Stomach (tissue), 4 donors: ENCODE measurements at regions not wholly inside any gene's neighbourhood (a gene's known extent, or its start where the extent isn't known, plus 50 kb on each side); places are given as distances from the start of the nearest gene placed in this dataset.

Experiments
- EP300 ChIP-seq: sonication (generic); formaldehyde crosslinking; IDR thresholded peaks from one replicate; pipeline ENCODE4 v1.6.1; 2017; ENCODE audit warnings: antibody characterized with exemption
- POLR2A ChIP-seq, 4 donors: fragments of 450-650 bp; IDR thresholded peaks; one replicate each; pipeline ENCODE4 v1.6.1; 2016; ENCODE audit warnings: antibody characterized with exemption in 4 of 4, control low read depth in 2 of 4, mild to moderate bottlenecking in 1 of 4, moderate library complexity in 1 of 4
- TF ChIP-seq, protein P1 (sequence below), 7 experiments: fragments of 450-650 bp in 4 of 7; fragments of 200-600 bp in 3 of 7; sonication (generic) in 3 of 7; IDR thresholded peaks; one replicate each; pipeline ENCODE4 v1.5.1; 2016 to 2019; ENCODE audit warnings: antibody characterized with exemption in 7 of 7, control low read depth in 2 of 7, mild to moderate bottlenecking in 1 of 7

DNA sequence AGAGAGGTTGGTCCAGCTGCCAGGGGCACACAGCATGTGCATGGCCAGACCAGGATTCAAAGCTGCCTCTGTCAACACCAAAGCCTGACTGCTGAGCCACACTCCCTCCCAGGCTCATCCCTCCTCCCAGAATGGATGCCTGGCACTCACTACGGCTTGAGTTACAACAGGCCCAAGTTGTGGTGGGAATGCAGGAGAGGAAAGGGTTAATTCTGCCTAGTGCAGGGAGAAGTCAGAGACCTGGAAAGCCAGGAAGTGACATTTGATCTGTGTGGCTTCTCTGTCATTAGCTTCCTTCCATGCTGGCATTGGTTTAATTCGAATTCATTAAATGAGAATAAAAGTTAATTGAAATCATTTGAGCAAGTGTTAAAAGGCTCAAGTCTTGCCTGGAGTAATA lies 150.0 kb downstream of the NSG2 start:
- TF ChIP-seq EP300 (no peak), POLR2A (IDR thresholded peaks at IDR 0.05) (no peak)
- TF ChIP-seq, protein P1, sequence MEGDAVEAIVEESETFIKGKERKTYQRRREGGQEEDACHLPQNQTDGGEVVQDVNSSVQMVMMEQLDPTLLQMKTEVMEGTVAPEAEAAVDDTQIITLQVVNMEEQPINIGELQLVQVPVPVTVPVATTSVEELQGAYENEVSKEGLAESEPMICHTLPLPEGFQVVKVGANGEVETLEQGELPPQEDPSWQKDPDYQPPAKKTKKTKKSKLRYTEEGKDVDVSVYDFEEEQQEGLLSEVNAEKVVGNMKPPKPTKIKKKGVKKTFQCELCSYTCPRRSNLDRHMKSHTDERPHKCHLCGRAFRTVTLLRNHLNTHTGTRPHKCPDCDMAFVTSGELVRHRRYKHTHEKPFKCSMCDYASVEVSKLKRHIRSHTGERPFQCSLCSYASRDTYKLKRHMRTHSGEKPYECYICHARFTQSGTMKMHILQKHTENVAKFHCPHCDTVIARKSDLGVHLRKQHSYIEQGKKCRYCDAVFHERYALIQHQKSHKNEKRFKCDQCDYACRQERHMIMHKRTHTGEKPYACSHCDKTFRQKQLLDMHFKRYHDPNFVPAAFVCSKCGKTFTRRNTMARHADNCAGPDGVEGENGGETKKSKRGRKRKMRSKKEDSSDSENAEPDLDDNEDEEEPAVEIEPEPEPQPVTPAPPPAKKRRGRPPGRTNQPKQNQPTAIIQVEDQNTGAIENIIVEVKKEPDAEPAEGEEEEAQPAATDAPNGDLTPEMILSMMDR (IDR thresholded peaks at IDR 0.05) = no peak
